ENCODE measurements at regions not wholly inside any gene's neighbourhood (a gene's known extent, or its start where the extent isn't known, plus 50 kb on each side); places are given as distances from the start of the nearest gene placed in this dataset.

DNA sequence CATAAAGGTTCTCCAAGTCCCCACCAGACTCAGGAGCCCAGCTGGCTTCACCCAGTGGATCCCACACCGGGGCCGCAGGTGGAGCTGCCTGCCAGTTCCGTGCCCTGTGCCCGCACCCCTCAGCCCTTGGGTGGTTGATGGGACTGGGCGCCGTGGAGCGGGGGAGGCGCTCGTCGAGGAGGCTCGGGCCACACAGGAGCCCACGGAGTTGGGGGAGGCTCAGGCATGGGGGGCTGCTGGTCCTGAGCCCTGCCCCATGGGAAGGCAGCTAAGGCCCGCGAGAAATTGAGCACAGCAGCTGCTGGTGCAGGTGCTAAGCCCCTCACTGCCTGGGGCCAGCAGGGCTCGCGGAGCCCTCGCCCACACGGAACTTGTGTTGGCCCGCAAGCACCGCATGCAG, 234.4 kb upstream of the HSF2 start:
- no peaks in the 10 kb centered on the region for H3K9me2 ChIP-seq (replicated peaks; ENCODE audit: control insufficient read depth, low read length)
- TF ChIP-seq EZH2phosphoT487 (IDR thresholded peaks at IDR 0.05; ENCODE audit: borderline replicate concordance, low read length) (no peak), CTCF (IDR thresholded peaks at IDR 0.05; ENCODE audit: low read depth, low read length, poor library complexity, severe bottlenecking) (no peak)
- no peaks in the 10 kb centered on the region for H3K27me3 ChIP-seq (ENCODE audit: control insufficient read depth, low read length)
- H3K79me2 ChIP-seq (ENCODE audit: control insufficient read depth, low read length), result no peaks in the 10 kb centered on the region
- H3K4me1 ChIP-seq (ENCODE audit: control insufficient read depth, low read length), result no peaks in the 10 kb centered on the region
- no peak overlapping the region for H3K4me2 ChIP-seq (ENCODE audit: low read length)
- no peak overlapping the region for H3K27ac ChIP-seq (ENCODE audit: low read depth, low read length)
- no peaks in the 10 kb centered on the region for H4K20me1 ChIP-seq (ENCODE audit: control insufficient read depth, insufficient read depth, low read depth, low read length)
- H3F3A ChIP-seq (ENCODE audit: control insufficient read depth, insufficient read depth), result no peaks in the 10 kb centered on the region
- no peaks in the 10 kb centered on the region for H3K36me3 ChIP-seq (ENCODE audit: control insufficient read depth, low read length)
- H3K9me3 ChIP-seq (ENCODE audit: control insufficient read depth, insufficient read depth, low read length), result no peaks in the 10 kb centered on the region
- H3K4me3 ChIP-seq (ENCODE audit: low read length), result no peak overlapping the region

GRCh38 chr6:122170274-122170673, 229.2 kb upstream of the HSF2 start:
- no peak overlapping the region for H3K4me2 ChIP-seq (ENCODE audit: low read length)
- no peaks in the 10 kb centered on the region for H3K9me2 ChIP-seq (replicated peaks; ENCODE audit: control insufficient read depth, low read length)
- no peaks in the 10 kb centered on the region for H3K4me1 ChIP-seq (ENCODE audit: control insufficient read depth, low read length)
- no peak overlapping the region for H3K27ac ChIP-seq (ENCODE audit: low read depth, low read length)
- H3F3A ChIP-seq (ENCODE audit: control insufficient read depth, insufficient read depth), result no peaks in the 10 kb centered on the region
- no peaks in the 10 kb centered on the region for H4K20me1 ChIP-seq (ENCODE audit: control insufficient read depth, insufficient read depth, low read depth, low read length)
- H3K4me3 ChIP-seq (ENCODE audit: low read length), result no peak overlapping the region
- no peaks in the 10 kb centered on the region for H3K36me3 ChIP-seq (ENCODE audit: control insufficient read depth, low read length)
- TF ChIP-seq CTCF (IDR thresholded peaks at IDR 0.05; ENCODE audit: low read depth, low read length, poor library complexity, severe bottlenecking), result no peak
- no peak for TF ChIP-seq EZH2phosphoT487 (IDR thresholded peaks at IDR 0.05; ENCODE audit: borderline replicate concordance, low read length)
- H3K79me2 ChIP-seq (ENCODE audit: control insufficient read depth, low read length), result no peaks in the 10 kb centered on the region
- no peaks in the 10 kb centered on the region for H3K27me3 ChIP-seq (ENCODE audit: control insufficient read depth, low read length)
- no peaks in the 10 kb centered on the region for H3K9me3 ChIP-seq (ENCODE audit: control insufficient read depth, insufficient read depth, low read length)

- no peaks in the 10 kb centered on the region for H3K9me3 ChIP-seq (ENCODE audit: control insufficient read depth, insufficient read depth, low read length)
- H3K4me1 ChIP-seq (ENCODE audit: control insufficient read depth, low read length), result no peaks in the 10 kb centered on the region
- no peak overlapping the region for H3K4me3 ChIP-seq (ENCODE audit: low read length)
- H3K79me2 ChIP-seq (ENCODE audit: control insufficient read depth, low read length), result no peaks in the 10 kb centered on the region
- H4K20me1 ChIP-seq (ENCODE audit: control insufficient read depth, insufficient read depth, low read depth, low read length), result no peaks in the 10 kb centered on the region
- H3K27ac ChIP-seq (ENCODE audit: low read depth, low read length), result no peak overlapping the region
- TF ChIP-seq CTCF (IDR thresholded peaks at IDR 0.05; ENCODE audit: low read depth, low read length, poor library complexity, severe bottlenecking), result no peak
- H3K27me3 ChIP-seq (ENCODE audit: control insufficient read depth, low read length), result no peaks in the 10 kb centered on the region
- H3F3A ChIP-seq (ENCODE audit: control insufficient read depth, insufficient read depth), result no peaks in the 10 kb centered on the region
- no peak overlapping the region for H3K4me2 ChIP-seq (ENCODE audit: low read length)
- H3K36me3 ChIP-seq (ENCODE audit: control insufficient read depth, low read length), result no peaks in the 10 kb centered on the region
- no peaks in the 10 kb centered on the region for H3K9me2 ChIP-seq (replicated peaks; ENCODE audit: control insufficient read depth, low read length)
Measured at GRCh38 chr6:122178988-122179387, 220.5 kb upstream of the HSF2 start.

GRCh38 chr6:122180132-122180531, 219.3 kb upstream of the HSF2 start:
- Histone ChIP-seq H4K20me1 (ENCODE audit: control insufficient read depth, insufficient read depth, low read depth, low read length) (no peaks in the 10 kb centered on the region), H3K4me2 (ENCODE audit: low read length) (no peak overlapping the region), H3F3A (ENCODE audit: control insufficient read depth, insufficient read depth) (no peaks in the 10 kb centered on the region), H3K9me2 (replicated peaks; ENCODE audit: control insufficient read depth, low read length) (no peaks in the 10 kb centered on the region), H3K9me3 (ENCODE audit: control insufficient read depth, insufficient read depth, low read length) (no peaks in the 10 kb centered on the region), H3K4me3 (ENCODE audit: low read length) (no peak overlapping the region), H3K27me3 (ENCODE audit: control insufficient read depth, low read length) (no peaks in the 10 kb centered on the region), H3K4me1 (ENCODE audit: control insufficient read depth, low read length) (no peaks in the 10 kb centered on the region), H3K36me3 (ENCODE audit: control insufficient read depth, low read length) (no peaks in the 10 kb centered on the region), H3K27ac (ENCODE audit: low read depth, low read length) (no peak overlapping the region), H3K79me2 (ENCODE audit: control insufficient read depth, low read length) (no peaks in the 10 kb centered on the region)
- TF ChIP-seq EZH2phosphoT487 (IDR thresholded peaks at IDR 0.05; ENCODE audit: borderline replicate concordance, low read length) (no peak), CTCF (IDR thresholded peaks at IDR 0.05; ENCODE audit: low read depth, low read length, poor library complexity, severe bottlenecking) (no peak)

All from DOHH2 (cell line).